ENCODE measurements at regions not wholly inside any gene's neighbourhood (a gene's known extent, or its start where the extent isn't known, plus 50 kb on each side); places are given as distances from the start of the nearest gene placed in this dataset.

- in situ Hi-C loops (cut with MboI; ENCODE audit: low sequenced_read_pairs in 4 of 4): no loop called here
- H3K27me3 ChIP-seq: no peaks in the 10 kb centered on the region
- no peak overlapping the region for H3K4me3 ChIP-seq
- intact Hi-C loops (cut with DNase I; ENCODE audit: low total_unique reads): no loop called here
- ATAC-seq (no peak), DNase-seq (no peak)
- no peaks in the 10 kb centered on the region for H3K36me3 ChIP-seq
- no peaks in the 10 kb centered on the region for H3K4me1 ChIP-seq
- no peak overlapping the region for H3K27ac ChIP-seq
- TF ChIP-seq CTCF (IDR thresholded peaks at IDR 0.05 in 4 of 5, conservative IDR thresholded peaks at IDR 0.05 in 1 of 5): no peak
- TF ChIP-seq POLR2A (IDR thresholded peaks at IDR 0.05): no peak
- H3K9me3 ChIP-seq: no peaks in the 10 kb centered on the region
Observed at GRCh38 chr11:82355313-82355823, 378.3 kb downstream of the FAM181B start.

- Histone ChIP-seq H3K27me3 (no peaks in the 10 kb centered on the region), H3K4me1 (no peaks in the 10 kb centered on the region), H3K9me3 (no peaks in the 10 kb centered on the region), H3K36me3 (no peaks in the 10 kb centered on the region), H3K4me3 (no peak overlapping the region), H3K27ac (no peak overlapping the region)
- no peak for TF ChIP-seq CTCF (IDR thresholded peaks at IDR 0.05 in 4 of 5, conservative IDR thresholded peaks at IDR 0.05 in 1 of 5)
- TF ChIP-seq POLR2A (IDR thresholded peaks at IDR 0.05): no peak
- no peak for ATAC-seq
- in situ Hi-C loops (cut with MboI; ENCODE audit: low sequenced_read_pairs in 4 of 4) (no loop called here), intact Hi-C loops (cut with DNase I; ENCODE audit: low total_unique reads) (no loop called here)
- DNase-seq: no peak
Observed at GRCh38 chr11:82326853-82327252, 406.8 kb downstream of the FAM181B start.

GRCh38 chr11:82321206-82321605 is 412.5 kb downstream of the FAM181B start:
- H3K36me3 ChIP-seq: no peaks in the 10 kb centered on the region
- H3K4me3 ChIP-seq: no peak overlapping the region
- no peaks in the 10 kb centered on the region for H3K27me3 ChIP-seq
- in situ Hi-C loops (cut with MboI; ENCODE audit: low sequenced_read_pairs in 4 of 4) (no loop called here), intact Hi-C loops (cut with DNase I; ENCODE audit: low total_unique reads) (no loop called here)
- TF ChIP-seq POLR2A (IDR thresholded peaks at IDR 0.05) (no peak), CTCF (IDR thresholded peaks at IDR 0.05 in 4 of 5, conservative IDR thresholded peaks at IDR 0.05 in 1 of 5) (no peak)
- H3K4me1 ChIP-seq: no peaks in the 10 kb centered on the region
- ATAC-seq (no peak), DNase-seq (no peak)
- H3K9me3 ChIP-seq: no peaks in the 10 kb centered on the region
- no peak overlapping the region for H3K27ac ChIP-seq

GRCh38 chr11:82315093-82315492 is 418.6 kb downstream of the FAM181B start:
- no peak for TF ChIP-seq POLR2A (IDR thresholded peaks at IDR 0.05)
- TF ChIP-seq CTCF (IDR thresholded peaks at IDR 0.05 in 4 of 5, conservative IDR thresholded peaks at IDR 0.05 in 1 of 5): no peak
- H3K4me1 ChIP-seq: no peaks in the 10 kb centered on the region
- no peak for DNase-seq
- ATAC-seq: no peak
- H3K4me3 ChIP-seq: no peak overlapping the region
- intact Hi-C loops (cut with DNase I; ENCODE audit: low total_unique reads) (no loop called here), in situ Hi-C loops (cut with MboI; ENCODE audit: low sequenced_read_pairs in 4 of 4) (no loop called here)
- H3K27ac ChIP-seq: no peak overlapping the region
- H3K9me3 ChIP-seq: no peaks in the 10 kb centered on the region
- H3K36me3 ChIP-seq: no peaks in the 10 kb centered on the region
- no peaks in the 10 kb centered on the region for H3K27me3 ChIP-seq

GRCh38 chr11:82308979-82309378 is 424.7 kb downstream of the FAM181B start:
- no peak overlapping the region for H3K4me3 ChIP-seq
- in situ Hi-C loops (cut with MboI; ENCODE audit: low sequenced_read_pairs in 4 of 4): no loop called here
- H3K27ac ChIP-seq: no peak overlapping the region
- no peak for ATAC-seq
- TF ChIP-seq POLR2A (IDR thresholded peaks at IDR 0.05) (no peak), CTCF (IDR thresholded peaks at IDR 0.05 in 4 of 5, conservative IDR thresholded peaks at IDR 0.05 in 1 of 5) (no peak)
- H3K9me3 ChIP-seq: no peaks in the 10 kb centered on the region
- intact Hi-C loops (cut with DNase I; ENCODE audit: low total_unique reads): no loop called here
- H3K36me3 ChIP-seq: no peaks in the 10 kb centered on the region
- no peaks in the 10 kb centered on the region for H3K4me1 ChIP-seq
- H3K27me3 ChIP-seq: no peaks in the 10 kb centered on the region
- DNase-seq: no peak

All from gastrocnemius medialis (tissue), 4 donors.